Liver (tissue), 8 donors: ENCODE measurements at regions not wholly inside any gene's neighbourhood (a gene's known extent, or its start where the extent isn't known, plus 50 kb on each side); places are given as distances from the start of the nearest gene placed in this dataset.

Source experiments
- DNase-seq: peaks from one replicate; pipeline ENCODE4 v3.0.0-alpha.2; 2017; ENCODE audit warnings: low spot score
- H3K27ac ChIP-seq, 2 donors: one replicate each; pipeline ENCODE4 v1.7.0; 2013; ENCODE audit warnings: inconsistent platforms in 2 of 2, low read length in 2 of 2, control low read depth in 1 of 2, low read depth in 1 of 2, mild to moderate bottlenecking in 1 of 2
- H3K27me3 ChIP-seq, 4 donors: one replicate each; pipeline versions ENCODE4 v1.6.1 to v1.7.0; 2013; ENCODE audit warnings: low read length in 3 of 4, inconsistent platforms in 1 of 4, mild to moderate bottlenecking in 1 of 4, moderate library complexity in 1 of 4; ENCODE audit not compliant: control insufficient read depth in 4 of 4, insufficient read depth in 4 of 4
- H3K36me3 ChIP-seq, 4 donors: one replicate each; pipeline versions ENCODE4 v1.6.1 to v1.7.0; 2013; ENCODE audit warnings: low read length in 3 of 4, mild to moderate bottlenecking in 3 of 4, low read depth in 1 of 4, moderate library complexity in 1 of 4; ENCODE audit not compliant: control insufficient read depth in 4 of 4, insufficient read depth in 3 of 4
- H3K4me1 ChIP-seq, 4 donors: one replicate each; pipeline versions ENCODE4 v1.6.1 to v1.7.0; 2013; ENCODE audit warnings: low read length in 3 of 4, mild to moderate bottlenecking in 3 of 4, moderate library complexity in 1 of 4; ENCODE audit not compliant: control insufficient read depth in 4 of 4, insufficient read depth in 4 of 4
- H3K4me3 ChIP-seq, 3 donors: one replicate each; pipeline versions ENCODE4 v1.6.1 to v1.7.0; 2013; ENCODE audit warnings: low read length in 3 of 3, control low read depth in 1 of 3, low read depth in 1 of 3, mild to moderate bottlenecking in 1 of 3
- H3K9ac ChIP-seq, 2 donors: one replicate each; pipeline ENCODE4 v1.7.0; 2013; ENCODE audit warnings: low read length in 2 of 2, mild to moderate bottlenecking in 2 of 2, moderate library complexity in 2 of 2, control low read depth in 1 of 2, low read depth in 1 of 2
- H3K9me3 ChIP-seq, 4 donors: one replicate each; pipeline versions ENCODE4 v1.6.1 to v1.7.0; 2013; ENCODE audit warnings: low read length in 3 of 4; ENCODE audit not compliant: control insufficient read depth in 4 of 4
- ATF3 ChIP-seq: IDR thresholded peaks from 2 replicates; pipeline ENCODE4 v1.6.1; 2016; ENCODE audit warnings: antibody characterized with exemption
- CTCF ChIP-seq: fragments of 150-350 bp; IDR thresholded peaks from 2 replicates; pipeline ENCODE4 v1.5.1; 2017; ENCODE audit warnings: improper control_type of control experiment, low read depth, low read length; ENCODE audit not compliant: missing input control
- EGR1 ChIP-seq, 2 donors: IDR thresholded peaks; 2 replicates each; pipeline ENCODE4 v1.6.1; 2016 to 2018; ENCODE audit warnings: antibody characterized with exemption in 2 of 2, low read depth in 2 of 2
- FOXA1 ChIP-seq: IDR thresholded peaks from 2 replicates; pipeline ENCODE4 v1.6.1; 2016; ENCODE audit warnings: antibody characterized with exemption
- FOXA2 ChIP-seq: IDR thresholded peaks from 2 replicates; pipeline ENCODE4 v1.6.1; 2016; ENCODE audit warnings: antibody characterized with exemption
- HNF4A ChIP-seq, 2 donors: conservative IDR thresholded peaks; 2 replicates each; pipeline ENCODE4 v1.6.1; 2016; ENCODE audit warnings: antibody characterized with exemption in 2 of 2, mild to moderate bottlenecking in 2 of 2
- HNF4G ChIP-seq: IDR thresholded peaks from 2 replicates; pipeline ENCODE4 v1.6.1; 2016; ENCODE audit warnings: antibody characterized with exemption
- JUND ChIP-seq, 2 donors: IDR thresholded peaks; 2 replicates each; pipeline ENCODE4 v1.6.1; 2016; ENCODE audit warnings: antibody characterized with exemption in 2 of 2
- NR2F2 ChIP-seq: IDR thresholded peaks from 2 replicates; pipeline ENCODE4 v1.6.1; 2016; ENCODE audit warnings: antibody characterized with exemption
- RAD21 ChIP-seq, 2 donors: IDR thresholded peaks; 2 replicates each; pipeline ENCODE4 v1.6.1; 2016; ENCODE audit warnings: antibody characterized with exemption in 2 of 2, mild to moderate bottlenecking in 2 of 2
- REST ChIP-seq: IDR thresholded peaks from 2 replicates; pipeline ENCODE4 v1.6.1; 2016; ENCODE audit warnings: antibody characterized with exemption, mild to moderate bottlenecking
- RXRA ChIP-seq, 2 donors: IDR thresholded peaks; 2 replicates each; pipeline ENCODE4 v1.6.1; 2017 to 2018; ENCODE audit warnings: antibody characterized with exemption in 2 of 2, mild to moderate bottlenecking in 1 of 2
- SP1 ChIP-seq: IDR thresholded peaks from 2 replicates; pipeline ENCODE4 v1.6.1; 2018; ENCODE audit warnings: antibody characterized with exemption, mild to moderate bottlenecking
- TAF1 ChIP-seq: conservative IDR thresholded peaks from 2 replicates; pipeline ENCODE4 v1.6.1; 2016; ENCODE audit warnings: antibody characterized with exemption, mild to moderate bottlenecking
- YY1 ChIP-seq: IDR thresholded peaks from 2 replicates; pipeline ENCODE4 v1.6.1; 2016; ENCODE audit warnings: antibody characterized with exemption, mild to moderate bottlenecking
- ZBTB33 ChIP-seq: IDR thresholded peaks from 2 replicates; pipeline ENCODE4 v1.6.1; 2016; ENCODE audit warnings: antibody characterized with exemption
- WGBS: extraction: QIAGEN DNeasy Blood & Tissue Kit; methylation state at CpG from one replicate; pipeline ENCODE4 v1.1.7; 2013; 5-methylcytosine and 5-hydroxymethylcytosine counted together
- donor health status: healthy.
- donor health status: healthy.
- donor health status: healthy.
- donor health status: healthy.
- donor health status: healthy.

GRCh38 chr10:61836888-61837754, 64.4 kb upstream of the ARID5B start:
- DNase-seq = no peak
- peaks cover 0 to 5% (median 0%) of the 10 kb centered on the region in 4 donors for H3K4me1 ChIP-seq
- no peak overlapping the region for H3K4me3 ChIP-seq
- no peaks in the 10 kb centered on the region for H3K9me3 ChIP-seq
- H3K36me3 ChIP-seq = no peaks in the 10 kb centered on the region
- no peaks in the 10 kb centered on the region for H3K27me3 ChIP-seq
- H3K9ac ChIP-seq = no peak overlapping the region
- TF ChIP-seq EGR1 (IDR thresholded peaks at IDR 0.05; ENCODE audit: low read depth in 2 of 2) = no peak
- peak in 1 of 2 donors; percentile 76 for TF ChIP-seq JUND (IDR thresholded peaks at IDR 0.05)
- 43% methylated on average over 4 of the region's 4 CpGs for WGBS
- no peak overlapping the region for H3K27ac ChIP-seq

GRCh38 chr10:61837755-61838171, 63.7 kb upstream of the ARID5B start:
- Histone ChIP-seq H3K9me3 (no peaks in the 10 kb centered on the region), H3K27me3 (no peaks in the 10 kb centered on the region), H3K4me3 (no peak overlapping the region), H3K27ac (no peak overlapping the region), H3K9ac (no peak overlapping the region), H3K36me3 (no peaks in the 10 kb centered on the region), H3K4me1 (peaks cover 0 to 5% (median 0%) of the 10 kb centered on the region in 4 donors)
- TF ChIP-seq SP1 (no peak), REST (no peak), ATF3 (no peak), HNF4A (conservative IDR thresholded peaks at IDR 0.05) (no peak), FOXA2 (no peak), FOXA1 (no peak), YY1 (no peak), RAD21 (IDR thresholded peaks at IDR 0.05) (no peak), TAF1 (no peak), NR2F2 (no peak), RXRA (IDR thresholded peaks at IDR 0.05) (no peak), CTCF (no peak), ZBTB33 (no peak), JUND (IDR thresholded peaks at IDR 0.05) (no peak), HNF4G (no peak)
- 54% methylated on average over 6 of the region's 6 CpGs for WGBS
- no peak for DNase-seq
